ENCODE measurements at regions not wholly inside any gene's neighbourhood (a gene's known extent, or its start where the extent isn't known, plus 50 kb on each side); places are given as distances from the start of the nearest gene placed in this dataset.

GRCh38 chrX:121949041-121949760, 901.8 kb downstream of the GLUD2 start:
- no peak for ATAC-seq (ENCODE audit: insufficient read depth, low read depth)
- DNase-seq: no peak

GRCh38 chrX:121958886-121959285, 911.5 kb downstream of the GLUD2 start:
- no peak for DNase-seq
- Histone ChIP-seq H3K79me2 (ENCODE audit: insufficient read depth, low read length) (no peaks in the 10 kb centered on the region), H3K9ac (ENCODE audit: low read depth, low read length) (no peak overlapping the region), H3K4me1 (ENCODE audit: insufficient read depth, low read length) (no peaks in the 10 kb centered on the region), H2AFZ (ENCODE audit: low read depth, low read length) (no peak overlapping the region), H3K36me3 (ENCODE audit: insufficient read depth, low read length) (no peaks in the 10 kb centered on the region), H3K27ac (ENCODE audit: low read length) (no peak overlapping the region), H3K9me3 (ENCODE audit: insufficient read depth, low read length, severe bottlenecking) (no peaks in the 10 kb centered on the region), H4K20me1 (ENCODE audit: insufficient read depth, low read length) (no peaks in the 10 kb centered on the region), H3K4me2 (ENCODE audit: insufficient read depth, low read length) (no peak overlapping the region), H3K27me3 (ENCODE audit: insufficient read depth, low read length, poor library complexity) (no peaks in the 10 kb centered on the region), H3K4me3 (ENCODE audit: low read depth in 1 of 2, low read length in 2 of 2) (no peak overlapping the region)
- TF ChIP-seq CTCF (IDR thresholded peaks at IDR 0.05; ENCODE audit: borderline replicate concordance, extremely low read depth, low read length, poor library complexity, severe bottlenecking) (no peak), EZH2 (IDR thresholded peaks at IDR 0.05; ENCODE audit: borderline replicate concordance, low read depth, low read length, severe bottlenecking) (no peak)
- ATAC-seq (ENCODE audit: insufficient read depth, low read depth): no peak

More at GRCh38 chrX:121949041-121949760, 901.8 kb downstream of the GLUD2 start:
- no peaks in the 10 kb centered on the region for H4K20me1 ChIP-seq (ENCODE audit: insufficient read depth, low read length)
- H3K4me2 ChIP-seq (ENCODE audit: insufficient read depth, low read length): no peak overlapping the region
- H3K27me3 ChIP-seq (ENCODE audit: insufficient read depth, low read length, poor library complexity): no peaks in the 10 kb centered on the region
- no peak overlapping the region for H2AFZ ChIP-seq (ENCODE audit: low read depth, low read length)
- H3K4me1 ChIP-seq (ENCODE audit: insufficient read depth, low read length): no peaks in the 10 kb centered on the region
- no peaks in the 10 kb centered on the region for H3K36me3 ChIP-seq (ENCODE audit: insufficient read depth, low read length)
- no peak overlapping the region for H3K4me3 ChIP-seq (ENCODE audit: low read depth in 1 of 2, low read length in 2 of 2)
- no peak for TF ChIP-seq CTCF (IDR thresholded peaks at IDR 0.05; ENCODE audit: borderline replicate concordance, extremely low read depth, low read length, poor library complexity, severe bottlenecking)
- no peak for TF ChIP-seq EZH2 (IDR thresholded peaks at IDR 0.05; ENCODE audit: borderline replicate concordance, low read depth, low read length, severe bottlenecking)
- H3K79me2 ChIP-seq (ENCODE audit: insufficient read depth, low read length): no peaks in the 10 kb centered on the region
- H3K9ac ChIP-seq (ENCODE audit: low read depth, low read length): no peak overlapping the region
- H3K27ac ChIP-seq (ENCODE audit: low read length): no peak overlapping the region
- no peaks in the 10 kb centered on the region for H3K9me3 ChIP-seq (ENCODE audit: insufficient read depth, low read length, severe bottlenecking)

- TF ChIP-seq EZH2 (IDR thresholded peaks at IDR 0.05; ENCODE audit: borderline replicate concordance, low read depth, low read length, severe bottlenecking): no peak
- no peak for TF ChIP-seq CTCF (IDR thresholded peaks at IDR 0.05; ENCODE audit: borderline replicate concordance, extremely low read depth, low read length, poor library complexity, severe bottlenecking)
- H2AFZ ChIP-seq (ENCODE audit: low read depth, low read length): no peak overlapping the region
- no peak for DNase-seq
- no peaks in the 10 kb centered on the region for H3K36me3 ChIP-seq (ENCODE audit: insufficient read depth, low read length)
- H3K4me2 ChIP-seq (ENCODE audit: insufficient read depth, low read length): no peak overlapping the region
- no peaks in the 10 kb centered on the region for H4K20me1 ChIP-seq (ENCODE audit: insufficient read depth, low read length)
- no peak overlapping the region for H3K9ac ChIP-seq (ENCODE audit: low read depth, low read length)
- no peaks in the 10 kb centered on the region for H3K9me3 ChIP-seq (ENCODE audit: insufficient read depth, low read length, severe bottlenecking)
- no peak overlapping the region for H3K27ac ChIP-seq (ENCODE audit: low read length)
- no peaks in the 10 kb centered on the region for H3K27me3 ChIP-seq (ENCODE audit: insufficient read depth, low read length, poor library complexity)
- ATAC-seq (ENCODE audit: insufficient read depth, low read depth): no peak
- no peaks in the 10 kb centered on the region for H3K4me1 ChIP-seq (ENCODE audit: insufficient read depth, low read length)
- H3K4me3 ChIP-seq (ENCODE audit: low read depth in 1 of 2, low read length in 2 of 2): no peak overlapping the region
- no peaks in the 10 kb centered on the region for H3K79me2 ChIP-seq (ENCODE audit: insufficient read depth, low read length)
Observed at GRCh38 chrX:121975671-121976070, 928.3 kb downstream of the GLUD2 start.

All from DND-41 (cell line).